ENCODE measurements at regions not wholly inside any gene's neighbourhood (a gene's known extent, or its start where the extent isn't known, plus 50 kb on each side); places are given as distances from the start of the nearest gene placed in this dataset.

- Histone ChIP-seq H3K4me1 (ENCODE audit: insufficient read depth, low read length, severe bottlenecking) (peaks cover 24% of the 10 kb centered on the region), H3K27ac (ENCODE audit: low read depth, low read length, poor library complexity, severe bottlenecking) (no peak overlapping the region), H3K9me2 (ENCODE audit: low read depth, low read length) (no peaks in the 10 kb centered on the region), H4K20me1 (ENCODE audit: insufficient read depth, low read length) (no peaks in the 10 kb centered on the region), H3K36me3 (ENCODE audit: insufficient read depth, low read length) (no peaks in the 10 kb centered on the region), H3K4me2 (ENCODE audit: low read length) (no peak overlapping the region), H3K27me3 (ENCODE audit: insufficient read depth, low read length) (no peaks in the 10 kb centered on the region), H3K9ac (ENCODE audit: low read length) (no peak overlapping the region), H3K9me3 (ENCODE audit: low read length) (no peaks in the 10 kb centered on the region), H3K4me3 (ENCODE audit: low read depth, low read length, poor library complexity, severe bottlenecking) (no peak overlapping the region), H3F3A (ENCODE audit: insufficient read depth, low read length) (no peaks in the 10 kb centered on the region), H3K79me2 (ENCODE audit: insufficient read depth, low read length) (no peaks in the 10 kb centered on the region), H2AFZ (ENCODE audit: low read length) (no peak overlapping the region)
- TF ChIP-seq EZH2 (IDR thresholded peaks at IDR 0.05; ENCODE audit: borderline replicate concordance, low read length) (no peak), CTCF (IDR thresholded peaks at IDR 0.05; ENCODE audit: low read length) (no peak)
Observed at GRCh38 chr1:234879147-234880080, 249.2 kb downstream of the TOMM20 start.

DNA sequence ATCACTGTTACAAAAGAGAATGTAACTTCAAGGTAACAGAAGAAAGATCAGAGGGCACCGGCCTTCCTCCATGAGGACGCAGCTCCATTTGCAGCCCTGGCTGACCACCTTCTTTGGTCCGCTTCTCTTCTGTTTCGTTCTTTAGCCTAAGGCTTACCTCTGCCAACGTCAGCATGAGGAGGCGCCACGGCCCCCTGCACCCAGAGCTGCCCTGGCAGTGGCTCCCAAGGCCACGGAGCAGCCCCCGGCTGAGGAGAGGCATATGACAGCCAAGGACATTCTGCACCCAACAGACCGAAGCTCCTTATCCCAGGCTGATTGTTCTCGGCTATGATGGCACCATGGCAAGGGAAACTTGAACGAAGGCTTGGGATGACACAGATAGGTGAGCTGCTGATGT is 250.3 kb downstream of the TOMM20 start:
- Histone ChIP-seq H3F3A (ENCODE audit: insufficient read depth, low read length) (no peaks in the 10 kb centered on the region), H3K4me1 (ENCODE audit: insufficient read depth, low read length, severe bottlenecking) (peaks cover 28% of the 10 kb centered on the region), H3K27ac (ENCODE audit: low read depth, low read length, poor library complexity, severe bottlenecking) (no peak overlapping the region), H3K9me2 (ENCODE audit: low read depth, low read length) (no peaks in the 10 kb centered on the region), H3K4me3 (ENCODE audit: low read depth, low read length, poor library complexity, severe bottlenecking) (no peak overlapping the region), H3K27me3 (ENCODE audit: insufficient read depth, low read length) (no peaks in the 10 kb centered on the region), H3K4me2 (ENCODE audit: low read length) (no peak overlapping the region), H3K36me3 (ENCODE audit: insufficient read depth, low read length) (no peaks in the 10 kb centered on the region), H3K9me3 (ENCODE audit: low read length) (no peaks in the 10 kb centered on the region), H2AFZ (ENCODE audit: low read length) (no peak overlapping the region), H3K79me2 (ENCODE audit: insufficient read depth, low read length) (no peaks in the 10 kb centered on the region), H3K9ac (ENCODE audit: low read length) (no peak overlapping the region), H4K20me1 (ENCODE audit: insufficient read depth, low read length) (no peaks in the 10 kb centered on the region)
- TF ChIP-seq CTCF (IDR thresholded peaks at IDR 0.05; ENCODE audit: low read length) (no peak), EZH2 (IDR thresholded peaks at IDR 0.05; ENCODE audit: borderline replicate concordance, low read length) (no peak)

DNA sequence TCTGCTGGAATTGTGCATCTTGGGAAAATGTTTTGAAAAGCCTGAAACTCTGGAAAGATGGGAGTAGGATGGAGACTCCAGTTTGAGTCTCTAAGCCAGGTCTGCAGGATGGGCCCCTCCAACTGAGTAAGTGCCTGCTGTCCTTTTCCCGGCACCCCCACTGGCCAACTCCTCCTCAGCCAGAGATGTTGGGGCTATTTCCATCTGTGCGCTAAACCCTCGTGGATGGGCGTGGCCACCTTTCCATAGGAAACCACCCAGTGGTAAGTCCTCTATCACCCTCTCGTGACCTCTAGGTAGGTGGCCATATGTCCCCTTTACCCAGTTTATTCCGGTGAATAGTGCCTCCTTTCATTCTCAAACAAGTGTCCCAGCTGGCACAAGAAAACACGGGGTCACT is 250.9 kb downstream of the TOMM20 start:
- Histone ChIP-seq H3K9ac (ENCODE audit: low read length) (no peak overlapping the region), H3K4me1 (ENCODE audit: insufficient read depth, low read length, severe bottlenecking) (peaks cover 30% of the 10 kb centered on the region), H3F3A (ENCODE audit: insufficient read depth, low read length) (no peaks in the 10 kb centered on the region), H3K4me2 (ENCODE audit: low read length) (no peak overlapping the region), H3K4me3 (ENCODE audit: low read depth, low read length, poor library complexity, severe bottlenecking) (no peak overlapping the region), H3K27me3 (ENCODE audit: insufficient read depth, low read length) (no peaks in the 10 kb centered on the region), H3K9me2 (ENCODE audit: low read depth, low read length) (no peaks in the 10 kb centered on the region), H3K79me2 (ENCODE audit: insufficient read depth, low read length) (no peaks in the 10 kb centered on the region), H2AFZ (ENCODE audit: low read length) (no peak overlapping the region), H3K27ac (ENCODE audit: low read depth, low read length, poor library complexity, severe bottlenecking) (no peak overlapping the region), H3K9me3 (ENCODE audit: low read length) (no peaks in the 10 kb centered on the region), H3K36me3 (ENCODE audit: insufficient read depth, low read length) (no peaks in the 10 kb centered on the region), H4K20me1 (ENCODE audit: insufficient read depth, low read length) (no peaks in the 10 kb centered on the region)
- TF ChIP-seq EZH2 (IDR thresholded peaks at IDR 0.05; ENCODE audit: borderline replicate concordance, low read length) (no peak), CTCF (IDR thresholded peaks at IDR 0.05; ENCODE audit: low read length) (no peak)
